Endothelial cell of umbilical vein (primary cell): ENCODE measurements at regions not wholly inside any gene's neighbourhood (a gene's known extent, or its start where the extent isn't known, plus 50 kb on each side); places are given as distances from the start of the nearest gene placed in this dataset.

Experiments used
- BruUV-seq: library from RNA; stranded (reverse); fragments of 400-500 nt; replicated peaks from 2 replicates; lab custom pipeline; 2021; lab: Mats Ljungman, UMichigan
- CTCF ChIA-PET: fragments of 300-600, 350-600 bp; sonication (Branson Sonifier 250); formaldehyde crosslinking; loops from one replicate; lab custom pipeline; 2021; ENCODE audit warnings: antibody characterized with exemption, inconsistent platforms; lab: Charles Lee
- POLR2A ChIA-PET: fragments of 300-600, 350-600 bp; sonication (Branson Sonifier 250); formaldehyde crosslinking; loops from one replicate; lab custom pipeline; 2021; ENCODE audit warnings: antibody characterized with exemption, inconsistent platforms; lab: Charles Lee
- DNase-seq: peaks from one replicate; pipeline ENCODE4 v3.0.0-alpha.2; 2011; ENCODE audit warnings: low read depth, low spot score
- FAIRE-seq: peaks from 2 replicates; lab custom pipeline; 2011; peaks lifted over from hg19 to GRCh38; lab: Jason Lieb, UNC
- H2AFZ ChIP-seq: 2 replicates; pipeline ENCODE4 v1.6.0; 2012; ENCODE audit warnings: low read depth, low read length, control low read depth, inconsistent platforms
- H3K27ac ChIP-seq: 2 replicates; pipeline ENCODE4 v1.5.1; 2011; ENCODE audit warnings: low read depth, mild to moderate bottlenecking, control low read depth, low read length, moderate library complexity; ENCODE audit not compliant: insufficient read depth
- H3K27me3 ChIP-seq, 2 experiments: 2 replicates each; pipeline versions ENCODE4 v1.6.0 to v1.6.1; 2011; ENCODE audit warnings: low read length in 2 of 2, mixed read lengths in 1 of 2; ENCODE audit not compliant: control insufficient read depth in 2 of 2, insufficient read depth in 2 of 2
- H3K36me3 ChIP-seq, 2 experiments: 2 replicates in 1 of 2; 3 replicates in 1 of 2; pipeline ENCODE4 v1.5.1; 2011; ENCODE audit warnings: low read length in 2 of 2, mild to moderate bottlenecking in 1 of 2, moderate library complexity in 1 of 2; ENCODE audit not compliant: control insufficient read depth in 2 of 2, insufficient read depth in 2 of 2; ENCODE audit errors: extremely low read depth in 1 of 2
- H3K4me1 ChIP-seq: 3 replicates; pipeline ENCODE4 v1.5.1; 2011; ENCODE audit warnings: mild to moderate bottlenecking, low read length; ENCODE audit not compliant: control insufficient read depth, insufficient read depth; ENCODE audit errors: extremely low read depth
- H3K4me2 ChIP-seq: 2 replicates; pipeline ENCODE4 v1.6.1; 2011; ENCODE audit warnings: low read length, control low read depth, mixed read lengths; ENCODE audit not compliant: insufficient read depth
- H3K4me3 ChIP-seq, 3 experiments: fragments of 200-600 bp in 1 of 3; sonication (generic), shearing (Covaris generic) in 1 of 3; replicated peaks in 1 of 3; 2 replicates each; pipeline ENCODE4 v1.5.1; 2011 to 2016; ENCODE audit warnings: control low read depth in 3 of 3, low read length in 3 of 3, mild to moderate bottlenecking in 2 of 3, inconsistent platforms in 1 of 3, low read depth in 1 of 3, moderate library complexity in 1 of 3; ENCODE audit not compliant: insufficient read depth in 1 of 3
- H3K79me2 ChIP-seq: 2 replicates; pipeline ENCODE4 v1.6.0; 2012; ENCODE audit warnings: low read length, inconsistent platforms; ENCODE audit not compliant: control insufficient read depth, insufficient read depth
- H3K9ac ChIP-seq: replicated peaks from 2 replicates; pipeline ENCODE3; 2011; ENCODE audit warnings: low read length, control low read depth; ENCODE audit not compliant: insufficient read depth; ENCODE audit errors: extremely low read depth
- H3K9me1 ChIP-seq: replicated peaks from 3 replicates; pipeline ENCODE4 v1.6.0; 2011; ENCODE audit warnings: mild to moderate bottlenecking, low read length; ENCODE audit not compliant: control insufficient read depth, insufficient read depth; ENCODE audit errors: extremely low read depth
- H3K9me3 ChIP-seq: replicated peaks from 2 replicates; pipeline ENCODE4 v1.5.1; 2012; ENCODE audit warnings: low read length, inconsistent platforms; ENCODE audit not compliant: control insufficient read depth, insufficient read depth
- H4K20me1 ChIP-seq: replicated peaks from 2 replicates; pipeline ENCODE3; 2011; ENCODE audit warnings: mild to moderate bottlenecking, low read length; ENCODE audit not compliant: control insufficient read depth, insufficient read depth; ENCODE audit errors: extremely low read depth
- EZH2 ChIP-seq: IDR thresholded peaks from 2 replicates; pipeline ENCODE4 v1.6.1; 2012; ENCODE audit warnings: borderline replicate concordance, low read depth, mild to moderate bottlenecking, moderate library complexity, low read length, inconsistent platforms; ENCODE audit not compliant: severe bottlenecking
- FOS ChIP-seq: IDR thresholded peaks from 2 replicates; pipeline ENCODE4 v1.6.1; 2011; ENCODE audit warnings: mild to moderate bottlenecking, low read length, moderate library complexity, borderline replicate concordance; ENCODE audit not compliant: insufficient read depth
- GATA2 ChIP-seq: IDR thresholded peaks from 2 replicates; pipeline ENCODE4 v1.7.0; 2011; ENCODE audit warnings: low read depth, mild to moderate bottlenecking, moderate library complexity, mixed read lengths, low read length; ENCODE audit not compliant: insufficient read length, insufficient read depth
- JUN ChIP-seq: IDR thresholded peaks from 2 replicates; pipeline ENCODE4 v1.6.1; 2011; ENCODE audit warnings: borderline replicate concordance, low read depth; ENCODE audit not compliant: insufficient read length, insufficient read depth
- MYC ChIP-seq: IDR thresholded peaks from one replicate; pipeline ENCODE4 v1.6.1; 2011; ENCODE audit warnings: mild to moderate bottlenecking, low read depth, low read length
- POLR2A ChIP-seq: IDR thresholded peaks from 2 replicates; pipeline ENCODE4 v1.6.1; 2012; ENCODE audit warnings: low read depth, mild to moderate bottlenecking, control low read depth, low read length
- POLR2AphosphoS5 ChIP-seq: IDR thresholded peaks from 2 replicates; pipeline ENCODE4 v1.6.1; 2012; ENCODE audit warnings: low read depth, mild to moderate bottlenecking, control low read depth, low read length, moderate library complexity; ENCODE audit not compliant: insufficient read depth
- dilution Hi-C: fragments of 300-500 bp; cut with MboI; formaldehyde crosslinking; loops from one replicate; pipeline ENCODE4 v1.15.0; 2019; ENCODE audit warnings: low sequenced_read_pairs; ENCODE audit not compliant: extremely low pct_ligation_motif_present
- intact Hi-C: fragments of 100-400 bp; cut with micrococcal nuclease; formaldehyde crosslinking; loops from one replicate; pipeline ENCODE4 v1.10.0; 2022
- TF ChIP-seq, protein P1 (sequence below): IDR thresholded peaks from 2 replicates; pipeline ENCODE4 v1.6.1; 2011; ENCODE audit not compliant: insufficient read depth, insufficient read length
- TF ChIP-seq, protein P2 (sequence below), 2 donors: IDR thresholded peaks; 1 replicate in 1 of 2; 2 replicates in 1 of 2; pipeline ENCODE4 v1.5.1; 2011; ENCODE audit warnings: low read length in 2 of 2, mild to moderate bottlenecking in 2 of 2, moderate library complexity in 2 of 2, control low read depth in 1 of 2, inconsistent platforms in 1 of 2, low read depth in 1 of 2; ENCODE audit not compliant: insufficient read depth in 1 of 2; ENCODE audit errors: extremely low read depth in 1 of 2

DNA sequence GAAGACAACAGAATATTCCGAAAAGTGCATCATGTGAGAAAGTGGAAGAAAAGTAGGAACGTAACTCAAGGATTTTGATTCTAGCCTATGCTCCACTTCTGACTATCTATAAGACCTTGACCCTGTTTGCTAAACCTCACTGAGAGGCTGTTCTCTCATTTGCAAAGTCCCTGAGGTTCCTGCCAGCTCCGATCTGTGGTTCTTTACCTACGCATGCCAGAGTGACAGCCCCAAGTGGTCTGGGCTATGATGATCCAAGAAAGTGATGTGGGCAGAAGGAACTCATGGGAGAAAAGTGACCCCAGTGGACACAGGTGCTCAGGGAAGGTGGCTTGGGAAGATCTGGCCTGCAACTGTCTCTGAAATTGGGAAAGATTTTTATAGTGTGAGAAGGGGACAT, 301.1 kb upstream of the CDH11 start:
- H4K20me1 ChIP-seq: no peaks in the 10 kb centered on the region
- BruUV-seq: no TSS peak
- no peak for TF ChIP-seq POLR2A
- TF ChIP-seq MYC: no peak
- TF ChIP-seq, protein P1, sequence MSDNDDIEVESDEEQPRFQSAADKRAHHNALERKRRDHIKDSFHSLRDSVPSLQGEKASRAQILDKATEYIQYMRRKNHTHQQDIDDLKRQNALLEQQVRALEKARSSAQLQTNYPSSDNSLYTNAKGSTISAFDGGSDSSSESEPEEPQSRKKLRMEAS: no peak
- no peak for TF ChIP-seq EZH2
- TF ChIP-seq, protein P2, sequence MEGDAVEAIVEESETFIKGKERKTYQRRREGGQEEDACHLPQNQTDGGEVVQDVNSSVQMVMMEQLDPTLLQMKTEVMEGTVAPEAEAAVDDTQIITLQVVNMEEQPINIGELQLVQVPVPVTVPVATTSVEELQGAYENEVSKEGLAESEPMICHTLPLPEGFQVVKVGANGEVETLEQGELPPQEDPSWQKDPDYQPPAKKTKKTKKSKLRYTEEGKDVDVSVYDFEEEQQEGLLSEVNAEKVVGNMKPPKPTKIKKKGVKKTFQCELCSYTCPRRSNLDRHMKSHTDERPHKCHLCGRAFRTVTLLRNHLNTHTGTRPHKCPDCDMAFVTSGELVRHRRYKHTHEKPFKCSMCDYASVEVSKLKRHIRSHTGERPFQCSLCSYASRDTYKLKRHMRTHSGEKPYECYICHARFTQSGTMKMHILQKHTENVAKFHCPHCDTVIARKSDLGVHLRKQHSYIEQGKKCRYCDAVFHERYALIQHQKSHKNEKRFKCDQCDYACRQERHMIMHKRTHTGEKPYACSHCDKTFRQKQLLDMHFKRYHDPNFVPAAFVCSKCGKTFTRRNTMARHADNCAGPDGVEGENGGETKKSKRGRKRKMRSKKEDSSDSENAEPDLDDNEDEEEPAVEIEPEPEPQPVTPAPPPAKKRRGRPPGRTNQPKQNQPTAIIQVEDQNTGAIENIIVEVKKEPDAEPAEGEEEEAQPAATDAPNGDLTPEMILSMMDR (IDR thresholded peaks at IDR 0.05; ENCODE audit: extremely low read depth in 1 of 2, insufficient read depth in 1 of 2, low read depth in 1 of 2, low read length in 2 of 2): no peak
- no peak for TF ChIP-seq FOS
- no peak for TF ChIP-seq GATA2
- TF ChIP-seq POLR2AphosphoS5: no peak
- TF ChIP-seq JUN: no peak
- no peak overlapping the region for H3K4me2 ChIP-seq
- no peaks in the 10 kb centered on the region for H3K9me3 ChIP-seq
- intact Hi-C loops (no loop called here), dilution Hi-C loops (no loop called here)
- H3K4me3 ChIP-seq: no peak overlapping the region
- H3K27me3 ChIP-seq: no peaks in the 10 kb centered on the region
- H3K4me1 ChIP-seq: no peaks in the 10 kb centered on the region
- no peak for DNase-seq
- no peak overlapping the region for H3K9ac ChIP-seq
- no peaks in the 10 kb centered on the region for H3K36me3 ChIP-seq
- no peaks in the 10 kb centered on the region for H3K9me1 ChIP-seq
- ChIA-PET POLR2A (no interaction called here), CTCF (no interaction called here)
- no peak overlapping the region for H2AFZ ChIP-seq
- H3K79me2 ChIP-seq: no peaks in the 10 kb centered on the region
- H3K27ac ChIP-seq: no peak overlapping the region
- no peak for FAIRE-seq
